ENCODE measurements at regions not wholly inside any gene's neighbourhood (a gene's known extent, or its start where the extent isn't known, plus 50 kb on each side); places are given as distances from the start of the nearest gene placed in this dataset.

- no peak for DNase-seq
- Mint-ChIP-seq H3K36me3 (ENCODE audit: insufficient read depth in 1 of 3, low read depth in 3 of 3) (peaks cover 0 to 1% (median 0%) of the 10 kb centered on the region in 3 experiments; a peak in 1 of 7 replicates), H3K9me3 (no peaks in the 10 kb centered on the region; a peak in 1 of 5 replicates), H3K4me1 (peaks cover 13 to 24% of the 10 kb centered on the region in 2 experiments), H3K4me3 (no peak overlapping the region), H3K27ac (peak overlapping the region in 1 of 3 experiments; percentile 82; a peak in 2 of 7 replicates), H3K27me3 (ENCODE audit: low read depth) (no peaks in the 10 kb centered on the region)
- Histone ChIP-seq H2BK15ac (ENCODE audit: low read depth, low read length) (no peak overlapping the region), H3K23me2 (ENCODE audit: insufficient read length, low read depth, low read length, poor library complexity, severe bottlenecking) (no peaks in the 10 kb centered on the region), H2BK120ac (ENCODE audit: low read depth, low read length, poor library complexity, severe bottlenecking) (no peak overlapping the region), H3K14ac (ENCODE audit: insufficient read depth, low read length) (no peak overlapping the region), H2BK5ac (ENCODE audit: insufficient read length, low read length) (no peak overlapping the region), H2AFZ (ENCODE audit: low read length) (no peak overlapping the region), H2BK12ac (ENCODE audit: insufficient read length, low read depth, low read length) (no peak overlapping the region), H3K23ac (ENCODE audit: insufficient read length, low read depth, low read length) (no peak overlapping the region), H2BK20ac (ENCODE audit: low read depth, low read length, poor library complexity, severe bottlenecking) (no peak overlapping the region), H3K18ac (ENCODE audit: insufficient read length, low read depth, low read length) (no peak overlapping the region), H3K4ac (ENCODE audit: low read depth, low read length) (no peak overlapping the region), H3K79me1 (ENCODE audit: insufficient read depth, low read depth, low read length, poor library complexity, severe bottlenecking) (no peaks in the 10 kb centered on the region), H4K91ac (ENCODE audit: insufficient read length, low read depth, low read length) (no peak overlapping the region), H3K27ac (ENCODE audit: insufficient read length, low read depth, low read length) (no peak overlapping the region), H3K4me1 (ENCODE audit: insufficient read depth, low read length) (no peaks in the 10 kb centered on the region), H3K56ac (ENCODE audit: insufficient read length, low read depth, low read length) (no peak overlapping the region), H3K9me3 (ENCODE audit: control insufficient read depth, low read depth, low read length) (no peaks in the 10 kb centered on the region), H4K20me1 (ENCODE audit: control insufficient read depth, insufficient read depth, insufficient read length) (no peaks in the 10 kb centered on the region), H2AK5ac (ENCODE audit: insufficient read length, low read length) (no peak overlapping the region), H4K8ac (replicated peaks; ENCODE audit: insufficient read length, low read depth, low read length) (no peak overlapping the region), H3K27me3 (ENCODE audit: insufficient read depth, low read length) (no peaks in the 10 kb centered on the region), H3K4me2 (ENCODE audit: insufficient read depth, insufficient read length, low read length) (no peak overlapping the region), H3K79me2 (ENCODE audit: insufficient read depth, low read length) (no peaks in the 10 kb centered on the region), H4K5ac (ENCODE audit: insufficient read length, low read depth, low read length) (no peak overlapping the region), H3T11ph (ENCODE audit: low read length) (no peak overlapping the region), H3K9ac (ENCODE audit: extremely low read depth, insufficient read length, low read length) (no peak overlapping the region)
- no peak for TF ChIP-seq CTCF (conservative IDR thresholded peaks at IDR 0.05)
- WGBS (ENCODE audit: extremely low coverage, insufficient read length, low lambda C conversion rate): no CpG with 5 or more reads among the region's 19 CpGs
Observed at GRCh38 chr2:11094021-11094810, 61.1 kb upstream of the SLC66A3 start.
